NT2/D1 (cell line): ENCODE measurements at regions not wholly inside any gene's neighbourhood (a gene's known extent, or its start where the extent isn't known, plus 50 kb on each side); places are given as distances from the start of the nearest gene placed in this dataset.

Source experiments
- DNase-seq: peaks from one replicate; pipeline ENCODE4 v3.0.0-alpha.2; 2011; ENCODE audit warnings: low read depth, low spot score
- H3K27me3 ChIP-seq: 2 replicates; pipeline ENCODE4 v1.6.0; 2011; ENCODE audit warnings: mild to moderate bottlenecking; ENCODE audit not compliant: insufficient read length, insufficient read depth
- H3K36me3 ChIP-seq: 2 replicates; pipeline ENCODE4 v1.6.1; 2011; ENCODE audit warnings: mild to moderate bottlenecking, low read length, mixed read lengths; ENCODE audit not compliant: insufficient read depth, insufficient read length
- H3K4me1 ChIP-seq: 2 replicates; pipeline ENCODE4 v1.5.1; 2011; ENCODE audit not compliant: insufficient read depth, insufficient read length
- H3K4me3 ChIP-seq: 2 replicates; pipeline ENCODE4 v1.5.1; 2011; ENCODE audit warnings: low read depth; ENCODE audit not compliant: insufficient read length
- H3K9ac ChIP-seq: 2 replicates; pipeline ENCODE4 v1.6.0; 2011; ENCODE audit warnings: low read depth; ENCODE audit not compliant: insufficient read length
- H3K9me3 ChIP-seq: 2 replicates; pipeline ENCODE4 v1.5.1; 2011; ENCODE audit warnings: mild to moderate bottlenecking, low read length; ENCODE audit not compliant: insufficient read depth
- SUZ12 ChIP-seq: IDR thresholded peaks from 2 replicates; pipeline ENCODE4 v1.6.1; 2011; ENCODE audit not compliant: insufficient read length, insufficient read depth; ENCODE audit errors: extremely low read depth
- YY1 ChIP-seq: IDR thresholded peaks from 2 replicates; pipeline ENCODE4 v1.6.1; 2011; ENCODE audit not compliant: insufficient read length, insufficient read depth
- ZNF274 ChIP-seq: IDR thresholded peaks from 2 replicates; pipeline ENCODE4 v1.6.1; 2011; ENCODE audit warnings: mild to moderate bottlenecking, low read depth, low read length

GRCh38 chr13:22425087-22425486, 754.2 kb downstream of the FGF9 start:
- no peak for DNase-seq
- Histone ChIP-seq H3K27me3 (no peaks in the 10 kb centered on the region), H3K36me3 (no peaks in the 10 kb centered on the region), H3K9me3 (no peaks in the 10 kb centered on the region), H3K4me1 (no peaks in the 10 kb centered on the region), H3K4me3 (no peak overlapping the region), H3K9ac (no peak overlapping the region)
- TF ChIP-seq ZNF274 (no peak), YY1 (no peak), SUZ12 (no peak)

DNA sequence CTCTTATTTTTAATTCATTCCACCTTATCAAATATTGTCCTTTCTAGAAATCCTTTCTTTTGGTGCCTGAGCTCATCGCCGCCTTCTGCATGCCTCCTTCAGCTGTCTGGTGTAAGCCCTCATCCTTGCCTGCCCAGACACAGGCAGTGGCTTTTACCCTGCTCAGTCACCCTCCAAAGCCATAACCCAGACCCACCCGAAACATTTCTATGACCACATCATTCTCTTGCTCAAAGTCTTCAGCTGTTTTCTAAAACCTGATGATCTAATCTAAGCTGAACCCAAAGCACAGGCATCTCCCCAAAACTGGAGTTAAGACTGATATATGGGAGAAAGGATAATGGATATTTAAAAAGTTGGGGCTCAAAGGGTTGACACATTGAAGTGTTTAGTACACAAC, 753.7 kb upstream of the SGCG start:
- Histone ChIP-seq H3K4me1 (no peaks in the 10 kb centered on the region), H3K9ac (no peak overlapping the region), H3K36me3 (no peaks in the 10 kb centered on the region), H3K9me3 (no peaks in the 10 kb centered on the region), H3K27me3 (no peaks in the 10 kb centered on the region), H3K4me3 (no peak overlapping the region)
- TF ChIP-seq ZNF274 (no peak), SUZ12 (no peak), YY1 (no peak)
- DNase-seq = no peak

DNA sequence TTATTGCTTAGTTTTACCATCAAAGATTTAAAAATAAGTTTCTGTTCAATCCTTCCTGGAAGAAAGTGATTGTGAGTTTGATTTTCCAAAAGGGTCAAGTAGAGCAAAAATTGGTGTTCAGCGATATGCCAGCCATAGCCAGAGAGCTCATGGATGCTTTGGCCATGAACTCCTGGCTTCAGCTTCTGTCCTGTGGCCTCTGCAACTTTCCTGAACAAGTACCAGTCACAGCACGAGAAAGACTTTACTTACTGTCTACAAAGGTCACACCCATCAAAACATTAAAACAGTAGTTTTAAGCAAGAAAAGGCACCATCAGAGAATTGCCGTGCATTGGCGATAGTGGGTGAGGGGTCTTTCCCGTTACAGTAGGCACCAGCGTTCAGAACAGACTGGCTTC, 753.0 kb upstream of the SGCG start:
- no peaks in the 10 kb centered on the region for H3K27me3 ChIP-seq
- TF ChIP-seq ZNF274 = no peak
- no peak for TF ChIP-seq YY1
- TF ChIP-seq SUZ12 = no peak
- H3K36me3 ChIP-seq = no peaks in the 10 kb centered on the region
- peaks cover under 1% of the 10 kb centered on the region for H3K9me3 ChIP-seq
- H3K4me1 ChIP-seq = no peaks in the 10 kb centered on the region
- no peak overlapping the region for H3K9ac ChIP-seq
- DNase-seq = no peak
- no peak overlapping the region for H3K4me3 ChIP-seq

DNA sequence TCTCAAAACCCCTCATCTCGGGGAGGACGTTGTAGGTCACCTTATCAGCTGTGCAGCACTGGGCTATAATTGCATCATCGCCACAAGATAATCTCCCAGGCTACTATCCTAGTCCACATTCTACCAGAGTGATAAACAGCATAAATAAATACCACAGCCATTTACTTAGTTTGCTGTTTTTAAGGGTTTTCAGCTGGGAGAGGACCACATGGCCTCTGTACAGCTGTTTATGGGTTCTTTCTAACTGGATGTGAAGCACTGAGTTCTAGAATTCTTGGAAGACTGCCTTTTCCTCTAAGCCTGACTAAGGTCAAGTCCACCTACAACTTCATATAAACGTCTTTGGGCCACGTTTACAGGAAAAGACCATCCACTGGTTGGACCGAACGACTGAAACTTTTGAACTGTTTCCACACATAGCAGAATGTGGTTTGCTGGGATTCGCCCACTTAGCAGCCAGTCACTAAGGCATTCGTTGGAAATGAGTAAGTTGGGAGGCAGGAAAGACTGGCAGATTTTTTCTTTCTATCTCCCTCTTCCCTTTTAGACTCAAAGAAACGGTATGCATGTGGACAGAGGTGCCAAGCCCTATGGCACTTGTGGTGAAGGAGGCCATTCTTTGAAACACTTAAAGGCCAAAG, 752.5 kb upstream of the SGCG start:
- TF ChIP-seq YY1 (no peak), ZNF274 (no peak), SUZ12 (no peak)
- Histone ChIP-seq H3K36me3 (no peaks in the 10 kb centered on the region), H3K27me3 (no peaks in the 10 kb centered on the region), H3K4me1 (no peaks in the 10 kb centered on the region), H3K4me3 (no peak overlapping the region), H3K9me3 (peaks cover 6% of the 10 kb centered on the region), H3K9ac (no peak overlapping the region)
- no peak for DNase-seq

GRCh38 chr13:22432690-22433089, 748.1 kb upstream of the SGCG start:
- Histone ChIP-seq H3K4me1 (no peaks in the 10 kb centered on the region), H3K36me3 (no peaks in the 10 kb centered on the region), H3K4me3 (no peak overlapping the region), H3K9ac (no peak overlapping the region), H3K9me3 (peaks cover 8% of the 10 kb centered on the region), H3K27me3 (no peaks in the 10 kb centered on the region)
- DNase-seq = no peak
- no peak for TF ChIP-seq ZNF274
- TF ChIP-seq YY1 = no peak
- TF ChIP-seq SUZ12 = no peak

DNA sequence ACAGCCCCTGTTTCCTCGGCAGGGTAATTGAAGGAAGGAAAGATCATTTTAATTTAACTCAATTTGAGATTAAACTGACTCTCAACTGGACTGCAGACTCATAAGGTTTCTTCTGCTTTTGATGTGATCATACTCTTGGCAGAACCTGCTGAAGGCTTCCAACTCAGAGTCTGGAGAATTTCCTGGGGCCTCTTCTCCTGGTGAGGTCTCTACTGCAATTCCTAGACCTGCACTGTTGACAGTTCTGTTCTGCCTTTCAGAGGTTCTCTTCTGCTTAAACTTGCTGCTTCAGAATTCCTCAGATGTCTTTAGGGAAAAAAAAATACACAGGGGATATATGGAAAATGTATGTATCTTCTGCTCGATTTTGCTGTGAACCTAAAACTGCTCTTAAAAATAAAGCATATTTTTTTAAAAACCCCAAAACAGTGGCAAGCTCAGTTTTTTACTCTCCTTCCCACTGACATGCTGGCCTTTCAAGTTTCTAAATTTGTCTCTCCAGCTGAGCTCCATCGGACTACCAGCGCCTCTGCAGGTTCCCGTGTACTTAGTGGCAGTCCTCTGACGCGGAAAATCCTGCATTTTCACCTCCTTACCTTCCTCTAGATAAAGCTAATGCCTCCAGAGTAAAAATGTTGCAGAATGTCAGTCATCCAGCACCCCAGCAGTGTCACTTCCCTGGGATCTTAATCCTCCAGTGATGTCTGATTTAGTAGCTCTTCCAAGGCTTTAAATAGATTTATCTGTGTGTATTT, 733.5 kb upstream of the SGCG start:
- H3K4me3 ChIP-seq = no peak overlapping the region
- no peak for DNase-seq
- TF ChIP-seq ZNF274 = no peak
- TF ChIP-seq YY1 = no peak
- no peaks in the 10 kb centered on the region for H3K27me3 ChIP-seq
- no peak overlapping the region for H3K9ac ChIP-seq
- no peaks in the 10 kb centered on the region for H3K4me1 ChIP-seq
- no peaks in the 10 kb centered on the region for H3K36me3 ChIP-seq
- no peaks in the 10 kb centered on the region for H3K9me3 ChIP-seq

DNA sequence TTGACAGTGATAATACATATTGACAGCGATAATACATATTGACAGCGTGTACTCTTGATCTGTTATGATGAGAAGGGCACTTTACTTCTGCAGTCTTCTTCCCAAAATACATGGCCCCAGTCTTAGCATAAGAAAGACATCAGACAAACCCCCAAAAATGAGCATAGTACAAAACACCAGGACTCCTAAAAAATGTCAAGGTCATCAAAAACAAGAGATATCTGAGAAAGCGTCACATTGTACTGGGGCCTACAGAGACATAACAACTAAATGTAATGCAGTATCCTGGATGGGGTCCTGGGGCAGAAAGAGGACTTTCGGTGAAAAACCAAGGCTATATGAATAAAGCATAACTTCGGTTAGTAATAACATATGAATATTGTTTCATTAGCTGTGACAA, 731.5 kb upstream of the SGCG start:
- Histone ChIP-seq H3K36me3 (no peaks in the 10 kb centered on the region), H3K27me3 (no peaks in the 10 kb centered on the region), H3K4me3 (no peak overlapping the region), H3K4me1 (no peaks in the 10 kb centered on the region), H3K9ac (no peak overlapping the region), H3K9me3 (0 out of 2 replicates have a peak, but pooled peaks cover 9% of the 10 kb centered on the region)
- no peak for TF ChIP-seq SUZ12
- TF ChIP-seq YY1 = no peak
- TF ChIP-seq ZNF274 = no peak
- DNase-seq = no peak
